GM23338 (cell line): ENCODE measurements at regions not wholly inside any gene's neighbourhood (a gene's known extent, or its start where the extent isn't known, plus 50 kb on each side); places are given as distances from the start of the nearest gene placed in this dataset.

Source experiments
- CREB1 ChIP-seq: fragments of 250-450 bp; sonication (Bioruptor Pico); IDR thresholded peaks from 2 replicates; pipeline ENCODE4 v1.5.0; 2020; ENCODE audit warnings: low read depth, mild to moderate bottlenecking, moderate library complexity
- ETS1 ChIP-seq: IDR thresholded peaks from 2 replicates; pipeline ENCODE4 v1.6.1; 2016; ENCODE audit warnings: antibody characterized with exemption
- EZH2 ChIP-seq: fragments of 200-600 bp; sonication (generic); IDR thresholded peaks from one replicate; pipeline ENCODE4 v1.8.0; 2017; ENCODE audit warnings: antibody characterized with exemption, mild to moderate bottlenecking, low read depth; ENCODE audit not compliant: unreplicated experiment
- EZH2phosphoT487 ChIP-seq: fragments of 200-600 bp; sonication (generic); IDR thresholded peaks from one replicate; pipeline ENCODE4 v1.8.1; 2018; ENCODE audit warnings: antibody characterized with exemption; ENCODE audit not compliant: unreplicated experiment
- JUNB ChIP-seq: IDR thresholded peaks from one replicate; pipeline ENCODE4 v1.6.1; 2016; ENCODE audit warnings: antibody characterized with exemption; ENCODE audit not compliant: unreplicated experiment
- NANOG ChIP-seq: IDR thresholded peaks from 2 replicates; pipeline ENCODE4 v1.6.1; 2016; ENCODE audit warnings: antibody characterized with exemption, borderline replicate concordance
- POLR2AphosphoS5 ChIP-seq: IDR thresholded peaks from 2 replicates; pipeline ENCODE4 v1.6.1; 2016; ENCODE audit warnings: antibody characterized with exemption, low read depth
- REST ChIP-seq: IDR thresholded peaks from one replicate; pipeline ENCODE4 v1.6.1; 2018; ENCODE audit warnings: antibody characterized with exemption; ENCODE audit not compliant: unreplicated experiment
- ZNF114 ChIP-seq: fragments of 250-450 bp; sonication (Bioruptor Pico); IDR thresholded peaks from 2 replicates; pipeline ENCODE4 v1.5.0; 2020; ENCODE audit warnings: mild to moderate bottlenecking, moderate library complexity
- ZNF331 ChIP-seq: fragments of 250-450 bp; sonication (Bioruptor Pico); IDR thresholded peaks from 2 replicates; pipeline ENCODE4 v1.5.0; 2020; ENCODE audit warnings: low read depth, mild to moderate bottlenecking, moderate library complexity
- ZNF462 ChIP-seq: fragments of 250-450 bp; sonication (Bioruptor Pico); IDR thresholded peaks from 2 replicates; pipeline ENCODE4 v1.5.0; 2020; ENCODE audit warnings: mild to moderate bottlenecking, moderate library complexity
- TF ChIP-seq, protein P1 (sequence below), 2 experiments: fragments of 200-600 bp in 1 of 2; sonication (generic) in 1 of 2; conservative IDR thresholded peaks; 2 replicates each; pipeline versions ENCODE4 v1.5.1 to v1.6.1; 2016 to 2017; ENCODE audit warnings: antibody characterized with exemption in 2 of 2, low read depth in 2 of 2, mild to moderate bottlenecking in 2 of 2, moderate library complexity in 1 of 2

DNA sequence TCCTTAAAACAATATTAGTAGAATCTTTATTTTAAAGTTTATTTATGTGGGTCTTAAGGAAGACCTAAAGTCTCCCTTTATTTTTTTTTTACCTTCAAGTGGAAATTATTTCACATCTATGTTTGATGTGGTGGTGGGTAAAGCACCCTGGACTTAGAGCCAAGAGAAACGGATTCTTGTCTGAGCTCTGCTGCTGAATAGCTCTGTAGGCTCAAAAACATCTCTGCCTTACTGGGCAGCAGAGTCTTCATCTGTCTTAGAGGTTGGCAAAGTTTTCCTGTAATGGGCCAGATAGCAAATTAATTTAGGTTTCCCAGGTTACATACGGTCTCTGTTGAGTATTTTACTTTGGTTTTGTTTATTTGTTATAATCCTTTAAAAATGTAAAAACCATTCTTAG lies 136.5 kb downstream of the CEP135 start:
- TF ChIP-seq ETS1 (no peak), EZH2phosphoT487 (no peak), EZH2 (no peak), POLR2AphosphoS5 (no peak), NANOG (no peak), REST (no peak), JUNB (no peak), CREB1 (CRISPR knock-in tag) (no peak), ZNF114 (CRISPR knock-in tag) (no peak), ZNF462 (CRISPR knock-in tag) (no peak), ZNF331 (CRISPR knock-in tag) (no peak)
- TF ChIP-seq, protein P1, sequence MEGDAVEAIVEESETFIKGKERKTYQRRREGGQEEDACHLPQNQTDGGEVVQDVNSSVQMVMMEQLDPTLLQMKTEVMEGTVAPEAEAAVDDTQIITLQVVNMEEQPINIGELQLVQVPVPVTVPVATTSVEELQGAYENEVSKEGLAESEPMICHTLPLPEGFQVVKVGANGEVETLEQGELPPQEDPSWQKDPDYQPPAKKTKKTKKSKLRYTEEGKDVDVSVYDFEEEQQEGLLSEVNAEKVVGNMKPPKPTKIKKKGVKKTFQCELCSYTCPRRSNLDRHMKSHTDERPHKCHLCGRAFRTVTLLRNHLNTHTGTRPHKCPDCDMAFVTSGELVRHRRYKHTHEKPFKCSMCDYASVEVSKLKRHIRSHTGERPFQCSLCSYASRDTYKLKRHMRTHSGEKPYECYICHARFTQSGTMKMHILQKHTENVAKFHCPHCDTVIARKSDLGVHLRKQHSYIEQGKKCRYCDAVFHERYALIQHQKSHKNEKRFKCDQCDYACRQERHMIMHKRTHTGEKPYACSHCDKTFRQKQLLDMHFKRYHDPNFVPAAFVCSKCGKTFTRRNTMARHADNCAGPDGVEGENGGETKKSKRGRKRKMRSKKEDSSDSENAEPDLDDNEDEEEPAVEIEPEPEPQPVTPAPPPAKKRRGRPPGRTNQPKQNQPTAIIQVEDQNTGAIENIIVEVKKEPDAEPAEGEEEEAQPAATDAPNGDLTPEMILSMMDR (conservative IDR thresholded peaks at IDR 0.05; ENCODE audit: low read depth in 2 of 2): no peak
